ENCODE measurements at regions not wholly inside any gene's neighbourhood (a gene's known extent, or its start where the extent isn't known, plus 50 kb on each side); places are given as distances from the start of the nearest gene placed in this dataset.

- TF ChIP-seq, protein P1, sequence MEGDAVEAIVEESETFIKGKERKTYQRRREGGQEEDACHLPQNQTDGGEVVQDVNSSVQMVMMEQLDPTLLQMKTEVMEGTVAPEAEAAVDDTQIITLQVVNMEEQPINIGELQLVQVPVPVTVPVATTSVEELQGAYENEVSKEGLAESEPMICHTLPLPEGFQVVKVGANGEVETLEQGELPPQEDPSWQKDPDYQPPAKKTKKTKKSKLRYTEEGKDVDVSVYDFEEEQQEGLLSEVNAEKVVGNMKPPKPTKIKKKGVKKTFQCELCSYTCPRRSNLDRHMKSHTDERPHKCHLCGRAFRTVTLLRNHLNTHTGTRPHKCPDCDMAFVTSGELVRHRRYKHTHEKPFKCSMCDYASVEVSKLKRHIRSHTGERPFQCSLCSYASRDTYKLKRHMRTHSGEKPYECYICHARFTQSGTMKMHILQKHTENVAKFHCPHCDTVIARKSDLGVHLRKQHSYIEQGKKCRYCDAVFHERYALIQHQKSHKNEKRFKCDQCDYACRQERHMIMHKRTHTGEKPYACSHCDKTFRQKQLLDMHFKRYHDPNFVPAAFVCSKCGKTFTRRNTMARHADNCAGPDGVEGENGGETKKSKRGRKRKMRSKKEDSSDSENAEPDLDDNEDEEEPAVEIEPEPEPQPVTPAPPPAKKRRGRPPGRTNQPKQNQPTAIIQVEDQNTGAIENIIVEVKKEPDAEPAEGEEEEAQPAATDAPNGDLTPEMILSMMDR (IDR thresholded peaks at IDR 0.05 in 2 of 3, conservative IDR thresholded peaks at IDR 0.05 in 1 of 3; ENCODE audit: insufficient read depth in 2 of 3, low read depth in 1 of 3, low read length in 3 of 3) = no peak
- TF ChIP-seq U2AF2 (optimal IDR thresholded peaks at IDR 0.05; ENCODE audit: low read depth, low read length) = no peak
Observed at GRCh38 chr10:120791316-120791715, 59.8 kb upstream of the WDR11 start.
